Trophoblast cell (in vitro differentiated cells and primary cell): ENCODE measurements at regions not wholly inside any gene's neighbourhood (a gene's known extent, or its start where the extent isn't known, plus 50 kb on each side); places are given as distances from the start of the nearest gene placed in this dataset.

Experiments
- DNase-seq, 2 donors: peaks; one replicate each; pipeline ENCODE4 v3.0.0-alpha.2; 2016
- H2AFZ ChIP-seq: 2 replicates; pipeline ENCODE4 v1.6.1; 2013; ENCODE audit warnings: low read length, moderate library complexity, mild to moderate bottlenecking; ENCODE audit not compliant: insufficient read depth, poor library complexity
- H2AK5ac ChIP-seq: 2 replicates; pipeline ENCODE4 v1.6.1; 2013; ENCODE audit warnings: mild to moderate bottlenecking, low read length
- H2BK120ac ChIP-seq: 2 replicates; pipeline ENCODE4 v1.6.1; 2013; ENCODE audit warnings: low read length, mild to moderate bottlenecking, moderate library complexity; ENCODE audit not compliant: insufficient read depth, poor library complexity
- H2BK12ac ChIP-seq: 2 replicates; pipeline ENCODE4 v1.6.1; 2013; ENCODE audit warnings: mild to moderate bottlenecking, low read length, moderate library complexity
- H2BK5ac ChIP-seq: 2 replicates; pipeline ENCODE4 v1.6.1; 2013; ENCODE audit warnings: low read length, low read depth, moderate library complexity, mild to moderate bottlenecking; ENCODE audit not compliant: poor library complexity
- H3K14ac ChIP-seq: 2 replicates; pipeline ENCODE4 v1.6.1; 2013; ENCODE audit warnings: mild to moderate bottlenecking, low read length
- H3K18ac ChIP-seq: 2 replicates; pipeline ENCODE4 v1.6.1; 2013; ENCODE audit warnings: mild to moderate bottlenecking, low read length
- H3K23ac ChIP-seq: 2 replicates; pipeline ENCODE4 v1.6.1; 2013; ENCODE audit warnings: low read length
- H3K27ac ChIP-seq: 2 replicates; pipeline ENCODE4 v1.5.1; 2013; ENCODE audit warnings: low read depth, mild to moderate bottlenecking, inconsistent platforms, low read length, moderate library complexity
- H3K27me3 ChIP-seq: 2 replicates; pipeline ENCODE4 v1.6.1; 2013; ENCODE audit warnings: inconsistent platforms, mild to moderate bottlenecking, low read length, moderate library complexity; ENCODE audit not compliant: insufficient read depth
- H3K36me3 ChIP-seq, 2 experiments: 1 replicate in 1 of 2; 2 replicates in 1 of 2; pipeline ENCODE4 v1.6.1; 2013; ENCODE audit warnings: low read length in 2 of 2, mild to moderate bottlenecking in 2 of 2, moderate library complexity in 1 of 2; ENCODE audit not compliant: insufficient read depth in 2 of 2, control insufficient read depth in 1 of 2
- H3K4ac ChIP-seq: 2 replicates; pipeline ENCODE4 v1.6.1; 2013; ENCODE audit warnings: low read depth, mild to moderate bottlenecking, low read length, moderate library complexity
- H3K4me1 ChIP-seq, 2 experiments: 1 replicate in 1 of 2; 2 replicates in 1 of 2; pipeline ENCODE4 v1.6.1; 2013; ENCODE audit warnings: low read length in 2 of 2, mild to moderate bottlenecking in 2 of 2, moderate library complexity in 1 of 2; ENCODE audit not compliant: insufficient read depth in 2 of 2, control insufficient read depth in 1 of 2
- H3K4me2 ChIP-seq: 2 replicates; pipeline ENCODE4 v1.6.1; 2013; ENCODE audit warnings: inconsistent platforms, mild to moderate bottlenecking, low read length, moderate library complexity
- H3K4me3 ChIP-seq: 2 replicates; pipeline ENCODE4 v1.5.1; 2013; ENCODE audit warnings: mild to moderate bottlenecking, low read depth, low read length, inconsistent platforms
- H3K79me1 ChIP-seq: one replicate; pipeline ENCODE4 v1.6.1; 2013; ENCODE audit warnings: low read length
- H3K79me2 ChIP-seq: 2 replicates; pipeline ENCODE4 v1.6.1; 2013; ENCODE audit warnings: low read length, mild to moderate bottlenecking; ENCODE audit not compliant: control insufficient read depth, insufficient read depth, poor library complexity
- H3K9ac ChIP-seq: 2 replicates; pipeline ENCODE4 v1.6.1; 2013; ENCODE audit warnings: mild to moderate bottlenecking, low read length
- H3K9me3 ChIP-seq: 2 replicates; pipeline ENCODE4 v1.6.1; 2013; ENCODE audit warnings: low read depth, mild to moderate bottlenecking, control low read depth, inconsistent platforms, low read length; ENCODE audit not compliant: insufficient read depth
- H4K12ac ChIP-seq: 2 replicates; pipeline ENCODE4 v1.6.1; 2013; ENCODE audit warnings: low read depth, mild to moderate bottlenecking, low read length, moderate library complexity
- H4K8ac ChIP-seq: 2 replicates; pipeline ENCODE4 v1.6.1; 2013; ENCODE audit warnings: low read depth, mild to moderate bottlenecking, low read length, moderate library complexity
- H4K91ac ChIP-seq: one replicate; pipeline ENCODE4 v1.6.1; 2013; ENCODE audit warnings: low read depth, mild to moderate bottlenecking, low read length, moderate library complexity
- WGBS: extraction: QIAGEN DNeasy Blood & Tissue Kit; methylation state at CpG from one replicate; pipeline ENCODE4 v1.1.7; 2013; ENCODE audit warnings: missing lambda C conversion rate; ENCODE audit not compliant: insufficient read length, insufficient coverage; ENCODE audit errors: extremely low coverage; 5-methylcytosine and 5-hydroxymethylcytosine counted together

DNA sequence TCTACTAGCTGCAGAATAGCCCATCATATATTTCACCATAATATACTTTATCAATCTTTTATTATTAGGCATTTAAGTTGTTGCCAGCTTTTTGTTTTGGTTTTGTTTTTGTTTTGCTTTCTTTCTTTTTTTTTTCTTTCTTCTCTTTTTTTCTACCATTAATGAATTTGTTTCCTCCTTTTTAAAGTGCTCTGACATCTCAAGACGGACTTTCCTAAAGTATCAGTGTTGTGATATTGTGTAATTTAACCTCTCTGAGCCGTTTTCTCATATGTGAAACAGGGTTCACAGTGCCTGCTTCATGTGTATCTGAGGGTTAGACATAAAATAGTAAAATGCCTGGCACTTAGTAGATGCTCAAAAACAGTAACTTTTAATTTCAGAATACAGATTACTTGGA is 109.5 kb upstream of the IL12A start:
- H3K79me1 ChIP-seq = peaks cover 4% of the 10 kb centered on the region
- H2AK5ac ChIP-seq = no peak overlapping the region
- no CpG with 5 or more reads among the region's 2 CpGs for WGBS
- H3K36me3 ChIP-seq = peaks cover 0 to 6% of the 10 kb centered on the region in 2 experiments
- H3K27me3 ChIP-seq = no peaks in the 10 kb centered on the region
- H2AFZ ChIP-seq = no peak overlapping the region
- no peak overlapping the region for H4K8ac ChIP-seq
- H3K9ac ChIP-seq = no peak overlapping the region
- H4K91ac ChIP-seq = no peak overlapping the region
- no peak overlapping the region for H2BK120ac ChIP-seq
- no peak overlapping the region for H3K4me3 ChIP-seq
- H3K4me2 ChIP-seq = no peak overlapping the region
- no peaks in the 10 kb centered on the region for H3K79me2 ChIP-seq
- H3K23ac ChIP-seq = no peak overlapping the region
- no peak overlapping the region for H3K27ac ChIP-seq
- H3K9me3 ChIP-seq = no peaks in the 10 kb centered on the region
- H2BK5ac ChIP-seq = no peak overlapping the region
- H2BK12ac ChIP-seq = no peak overlapping the region
- no peak overlapping the region for H4K12ac ChIP-seq
- DNase-seq = no peak
- H3K4me1 ChIP-seq = peaks cover 6% of the 10 kb centered on the region in 2 experiments
- no peak overlapping the region for H3K4ac ChIP-seq
- no peak overlapping the region for H3K14ac ChIP-seq
- no peak overlapping the region for H3K18ac ChIP-seq

DNA sequence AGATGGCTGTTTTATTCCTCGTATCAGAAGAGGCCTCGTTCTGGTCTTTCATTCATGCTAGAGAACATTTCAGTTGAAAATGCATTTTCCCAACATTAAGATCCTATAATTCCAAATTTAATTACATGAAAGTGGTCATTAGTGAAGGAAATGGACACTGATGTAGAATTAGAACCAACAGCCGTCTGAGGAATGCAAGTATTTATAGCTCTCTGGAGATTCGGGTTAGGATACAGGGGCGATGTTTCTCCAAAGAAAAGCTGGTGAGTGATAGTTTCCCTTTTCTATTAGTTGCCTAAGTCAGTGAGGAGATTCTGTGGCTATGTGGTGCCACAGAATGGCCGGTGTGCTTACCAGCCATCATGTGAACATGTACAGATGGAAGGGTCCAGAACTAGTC is 109.0 kb upstream of the IL12A start:
- no peak overlapping the region for H3K27ac ChIP-seq
- no peak overlapping the region for H3K4me3 ChIP-seq
- H3K79me2 ChIP-seq = no peaks in the 10 kb centered on the region
- H3K4ac ChIP-seq = no peak overlapping the region
- H3K14ac ChIP-seq = no peak overlapping the region
- DNase-seq = no peak
- H3K9me3 ChIP-seq = no peaks in the 10 kb centered on the region
- peaks cover 6% of the 10 kb centered on the region in 2 experiments for H3K4me1 ChIP-seq
- H4K91ac ChIP-seq = no peak overlapping the region
- no peak overlapping the region for H4K8ac ChIP-seq
- no peak overlapping the region for H3K18ac ChIP-seq
- peaks cover 4% of the 10 kb centered on the region for H3K79me1 ChIP-seq
- no peak overlapping the region for H2AFZ ChIP-seq
- H3K23ac ChIP-seq = no peak overlapping the region
- no peak overlapping the region for H2BK5ac ChIP-seq
- H4K12ac ChIP-seq = no peak overlapping the region
- H2AK5ac ChIP-seq = no peak overlapping the region
- no peak overlapping the region for H2BK120ac ChIP-seq
- H3K36me3 ChIP-seq = peaks cover 0 to 6% of the 10 kb centered on the region in 2 experiments
- no peak overlapping the region for H2BK12ac ChIP-seq
- no CpG with 5 or more reads among the region's 6 CpGs for WGBS
- no peak overlapping the region for H3K4me2 ChIP-seq
- H3K9ac ChIP-seq = no peak overlapping the region
- H3K27me3 ChIP-seq = no peaks in the 10 kb centered on the region

DNA sequence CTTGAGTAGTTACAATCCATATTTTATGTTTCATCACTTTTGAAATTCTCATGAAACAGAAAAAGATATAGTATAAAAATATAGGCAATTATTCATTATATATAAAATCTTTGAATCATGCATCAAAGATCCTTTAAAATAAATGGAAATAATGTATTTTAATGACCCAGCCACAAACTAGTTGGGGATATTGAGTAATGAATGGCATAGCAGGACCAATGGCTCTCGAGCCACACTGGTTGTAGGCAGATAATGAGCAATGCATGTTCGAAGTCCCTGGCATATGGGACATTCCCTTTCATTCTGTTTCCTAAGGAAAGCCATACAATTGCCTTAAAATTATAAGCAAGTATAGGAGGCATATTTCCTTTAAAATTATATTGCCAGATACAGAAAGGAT is 107.4 kb upstream of the IL12A start:
- Histone ChIP-seq H2BK12ac (no peak overlapping the region), H4K91ac (no peak overlapping the region), H3K4me3 (no peak overlapping the region), H2AFZ (no peak overlapping the region), H3K9ac (no peak overlapping the region), H3K4ac (no peak overlapping the region), H4K8ac (no peak overlapping the region), H3K27me3 (no peaks in the 10 kb centered on the region), H3K18ac (no peak overlapping the region), H3K23ac (no peak overlapping the region), H3K4me2 (no peak overlapping the region), H4K12ac (no peak overlapping the region), H2AK5ac (no peak overlapping the region), H3K27ac (no peak overlapping the region), H2BK120ac (no peak overlapping the region), H3K79me2 (peaks cover 2% of the 10 kb centered on the region), H3K14ac (no peak overlapping the region), H3K79me1 (peaks cover 4% of the 10 kb centered on the region), H3K9me3 (no peaks in the 10 kb centered on the region), H3K4me1 (peaks cover 6% of the 10 kb centered on the region in 2 experiments), H3K36me3 (peaks cover 0 to 8% of the 10 kb centered on the region in 2 experiments), H2BK5ac (no peak overlapping the region)
- no CpG with 5 or more reads among the region's 2 CpGs for WGBS
- no peak for DNase-seq

DNA sequence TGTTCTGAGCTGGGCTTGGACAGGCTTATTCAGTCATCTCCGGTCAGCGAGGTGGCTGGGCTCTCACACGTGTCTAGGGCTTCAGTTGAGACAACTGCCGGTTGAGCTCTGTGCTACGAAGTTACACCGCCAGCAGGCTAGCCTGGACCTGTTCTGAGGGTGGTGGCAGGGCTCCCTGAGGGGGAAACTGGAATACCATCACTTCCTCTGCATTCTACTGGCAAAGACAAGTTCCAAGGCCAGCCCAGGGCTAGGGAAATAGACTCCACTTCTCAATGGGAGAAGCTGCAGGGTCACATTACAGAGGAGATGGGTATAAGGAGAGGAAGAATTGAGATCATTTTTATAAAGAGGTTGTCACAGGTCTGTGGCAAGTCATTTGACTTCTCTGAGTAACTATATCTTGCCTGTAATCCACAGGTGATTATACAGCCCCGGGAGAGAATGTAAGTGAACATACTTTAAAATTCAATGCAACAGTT is 106.8 kb upstream of the IL12A start:
- H3K4me1 ChIP-seq = peaks cover 6% of the 10 kb centered on the region in 2 experiments
- H4K8ac ChIP-seq = no peak overlapping the region
- no peaks in the 10 kb centered on the region for H3K9me3 ChIP-seq
- H4K91ac ChIP-seq = no peak overlapping the region
- no peak overlapping the region for H2AFZ ChIP-seq
- WGBS = no CpG with 5 or more reads among the region's 7 CpGs
- H3K14ac ChIP-seq = no peak overlapping the region
- H3K79me1 ChIP-seq = peaks cover 4% of the 10 kb centered on the region
- H3K18ac ChIP-seq = no peak overlapping the region
- no peak overlapping the region for H3K4ac ChIP-seq
- peak; percentile 48 to 51 for DNase-seq
- peak overlapping the region; percentile 36 for H2BK5ac ChIP-seq
- no peak overlapping the region for H3K9ac ChIP-seq
- H3K27me3 ChIP-seq = no peaks in the 10 kb centered on the region
- no peak overlapping the region for H2AK5ac ChIP-seq
- no peak overlapping the region for H3K4me3 ChIP-seq
- H3K23ac ChIP-seq = no peak overlapping the region
- H2BK120ac ChIP-seq = peak overlapping the region; percentile 29
- H4K12ac ChIP-seq = no peak overlapping the region
- no peak overlapping the region for H3K4me2 ChIP-seq
- peaks cover 0 to 5% of the 10 kb centered on the region in 2 experiments for H3K36me3 ChIP-seq
- no peak overlapping the region for H2BK12ac ChIP-seq
- H3K79me2 ChIP-seq = peaks cover 2% of the 10 kb centered on the region
- peak overlapping the region; percentile 40 for H3K27ac ChIP-seq
